HG02798 (cell line): ENCODE measurements at regions not wholly inside any gene's neighbourhood (a gene's known extent, or its start where the extent isn't known, plus 50 kb on each side); places are given as distances from the start of the nearest gene placed in this dataset.
"Not testable (repeated sequence)": the region's sequence is repeated elsewhere in the genome, so short reads cannot be mapped to it uniquely, and the experiment has no call there.

Experiments
- ATAC-seq: cut with Tn5 transposase; IDR thresholded peaks from one replicate; pipeline ENCODE4 v1.9.1; 2021; ENCODE audit warnings: mild to moderate bottlenecking; ENCODE audit not compliant: unreplicated experiment, poor library complexity

- no peak for ATAC-seq
Measured at GRCh38 chr3:174336784-174337183, 522.4 kb upstream of the NAALADL2 start.

- no peak for ATAC-seq
Measured at GRCh38 chr3:174337227-174337626, 521.9 kb upstream of the NAALADL2 start.

GRCh38 chr3:174340624-174341587, 518.2 kb upstream of the NAALADL2 start:
- ATAC-seq: no peak

GRCh38 chr3:174342171-174342570, 517.0 kb upstream of the NAALADL2 start:
- ATAC-seq: no peak

- no peak for ATAC-seq
Measured at GRCh38 chr3:174342941-174343501, 516.1 kb upstream of the NAALADL2 start.

- ATAC-seq: no peak
Measured at GRCh38 chr3:174346141-174346540, 513.0 kb upstream of the NAALADL2 start.

GRCh38 chr3:174346571-174346970, 512.6 kb upstream of the NAALADL2 start:
- no peak for ATAC-seq

GRCh38 chr3:174347474-174348138, 511.5 kb upstream of the NAALADL2 start:
- no peak for ATAC-seq

- no peak for ATAC-seq
Measured at GRCh38 chr3:174352227-174352626, 506.9 kb upstream of the NAALADL2 start.

- peak; percentile 56 for ATAC-seq
Measured at GRCh38 chr3:174355505-174355904, 503.6 kb upstream of the NAALADL2 start.

GRCh38 chr3:174356596-174356995, 502.5 kb upstream of the NAALADL2 start:
- no peak for ATAC-seq

GRCh38 chr3:174358252-174358651, 500.9 kb upstream of the NAALADL2 start:
- no peak for ATAC-seq

- ATAC-seq: no peak
Measured at GRCh38 chr3:174362556-174362955, 496.6 kb upstream of the NAALADL2 start.

- ATAC-seq: no peak
Measured at GRCh38 chr3:174363256-174363655, 495.9 kb upstream of the NAALADL2 start.

GRCh38 chr3:174365796-174366195, 493.3 kb upstream of the NAALADL2 start:
- ATAC-seq: no peak

GRCh38 chr3:174366904-174367303, 492.2 kb upstream of the NAALADL2 start:
- ATAC-seq: not testable (repeated sequence)

GRCh38 chr3:174376346-174376745, 482.8 kb upstream of the NAALADL2 start:
- ATAC-seq: no peak

- no peak for ATAC-seq
Measured at GRCh38 chr3:174377096-174377495, 482.0 kb upstream of the NAALADL2 start.

GRCh38 chr3:174377684-174378083, 481.4 kb upstream of the NAALADL2 start:
- no peak for ATAC-seq

- no peak for ATAC-seq
Measured at GRCh38 chr3:174382878-174383277, 476.3 kb upstream of the NAALADL2 start.

GRCh38 chr3:174387736-174388135, 471.4 kb upstream of the NAALADL2 start:
- no peak for ATAC-seq
